SK-N-SH treated with all-trans-retinoic acid at 6 μM for 48 hours (cell line): ENCODE measurements at regions not wholly inside any gene's neighbourhood (a gene's known extent, or its start where the extent isn't known, plus 50 kb on each side); places are given as distances from the start of the nearest gene placed in this dataset.

Experiments used
- ATAC-seq: fragments of 200-7000 bp; cut with Tn5 transposase; 3 replicates; pipeline ENCODE4 v1.9.1; 2020; ENCODE audit warnings: mild to moderate bottlenecking, moderate library complexity
- ARNTL ChIP-seq: fragments of 450-650 bp; formaldehyde crosslinking; IDR thresholded peaks from 2 replicates; pipeline ENCODE4 v1.5.0; 2020; ENCODE audit warnings: low read depth, mild to moderate bottlenecking, moderate library complexity, borderline replicate concordance
- BACH2 ChIP-seq: fragments of 250-450 bp; sonication (Bioruptor Pico); IDR thresholded peaks from 2 replicates; pipeline ENCODE4 v1.9.0; 2021; ENCODE audit warnings: mild to moderate bottlenecking, borderline replicate concordance
- CREB5 ChIP-seq: fragments of 250-450 bp; sonication (Bioruptor Pico); IDR thresholded peaks from 2 replicates; pipeline ENCODE4 v1.5.1; 2020; ENCODE audit warnings: low read depth, mild to moderate bottlenecking, moderate library complexity
- CSDC2 ChIP-seq: fragments of 250-450 bp; sonication (Bioruptor Pico); IDR thresholded peaks from 2 replicates; pipeline ENCODE4 v1.5.0; 2020; ENCODE audit warnings: mild to moderate bottlenecking, moderate library complexity
- CSRNP3 ChIP-seq: fragments of 250-450 bp; sonication (Bioruptor Pico); IDR thresholded peaks from 2 replicates; pipeline ENCODE4 v1.5.1; 2021; ENCODE audit warnings: mild to moderate bottlenecking, moderate library complexity
- ESRRG ChIP-seq: fragments of 250-450 bp; sonication (Bioruptor Pico); IDR thresholded peaks from 2 replicates; pipeline ENCODE4 v1.6.1; 2021; ENCODE audit warnings: mild to moderate bottlenecking
- GLIS3 ChIP-seq: fragments of 250-450 bp; sonication (Bioruptor Pico); IDR thresholded peaks from 2 replicates; pipeline ENCODE4 v1.5.0; 2020; ENCODE audit warnings: mild to moderate bottlenecking, moderate library complexity
- OSR1 ChIP-seq: fragments of 250-450 bp; sonication (Bioruptor Pico); IDR thresholded peaks from 2 replicates; pipeline ENCODE4 v1.8.0; 2022; ENCODE audit warnings: moderate library complexity, mild to moderate bottlenecking, inconsistent platforms
- PATZ1 ChIP-seq: fragments of 250-450 bp; sonication (Bioruptor Pico); IDR thresholded peaks from 2 replicates; pipeline ENCODE4 v1.8.0; 2020; ENCODE audit warnings: mild to moderate bottlenecking, moderate library complexity, borderline replicate concordance
- POU6F1 ChIP-seq: fragments of 250-450 bp; sonication (Bioruptor Pico); IDR thresholded peaks from 2 replicates; pipeline ENCODE4 v1.8.0; 2021; ENCODE audit warnings: low read depth, mild to moderate bottlenecking, moderate library complexity, borderline replicate concordance
- RARB ChIP-seq: fragments of 250-450 bp; sonication (Bioruptor Pico); IDR thresholded peaks from 2 replicates; pipeline ENCODE4 v1.8.0; 2021; ENCODE audit warnings: mild to moderate bottlenecking, moderate library complexity
- TCF4 ChIP-seq: fragments of 250-450 bp; sonication (Bioruptor Pico); IDR thresholded peaks from 2 replicates; pipeline ENCODE4 v1.8.0; 2021; ENCODE audit warnings: mild to moderate bottlenecking, moderate library complexity, borderline replicate concordance
- TOX ChIP-seq: fragments of 250-450 bp; sonication (Bioruptor Pico); IDR thresholded peaks from 2 replicates; pipeline ENCODE4 v1.8.0; 2021; ENCODE audit warnings: mild to moderate bottlenecking, moderate library complexity, borderline replicate concordance
- TSHZ2 ChIP-seq: fragments of 250-450 bp; sonication (Bioruptor Pico); IDR thresholded peaks from 2 replicates; pipeline ENCODE4 v1.5.0; 2020; ENCODE audit warnings: mild to moderate bottlenecking, moderate library complexity
- ZC3H10 ChIP-seq: fragments of 250-450 bp; sonication (Bioruptor Pico); IDR thresholded peaks from 2 replicates; pipeline ENCODE4 v1.5.1; 2021; ENCODE audit warnings: mild to moderate bottlenecking, moderate library complexity
- ZFP3 ChIP-seq: fragments of 250-450 bp; sonication (Bioruptor Pico); IDR thresholded peaks from 2 replicates; pipeline ENCODE4 v1.5.0; 2020; ENCODE audit warnings: mild to moderate bottlenecking, moderate library complexity
- ZFP30 ChIP-seq: fragments of 450-650 bp; formaldehyde crosslinking; IDR thresholded peaks from 2 replicates; pipeline ENCODE4 v1.5.0; 2022; ENCODE audit warnings: mild to moderate bottlenecking, moderate library complexity
- ZNF565 ChIP-seq: fragments of 450-650 bp; formaldehyde crosslinking; conservative IDR thresholded peaks from 2 replicates; pipeline ENCODE4 v1.5.0; 2020; ENCODE audit warnings: low read depth, mild to moderate bottlenecking, moderate library complexity
- ZNF70 ChIP-seq: fragments of 450-650 bp; formaldehyde crosslinking; IDR thresholded peaks from 2 replicates; pipeline ENCODE4 v1.5.0; 2020; ENCODE audit warnings: mild to moderate bottlenecking, moderate library complexity
- ZNF8 ChIP-seq: fragments of 450-650 bp; formaldehyde crosslinking; IDR thresholded peaks from 2 replicates; pipeline ENCODE4 v1.5.0; 2020; ENCODE audit warnings: mild to moderate bottlenecking, moderate library complexity

- no peak for ATAC-seq
- TF ChIP-seq POU6F1 (CRISPR knock-in tag), result no peak
These were observed 91.9 kb upstream of the RESF1 start for GRCh38 chr12:31867292-31867691.

GRCh38 chr12:31866523-31866922, 92.7 kb upstream of the RESF1 start:
- no peak for ATAC-seq
- TF ChIP-seq TCF4, result no peak
- TF ChIP-seq GLIS3 (CRISPR knock-in tag), result no peak
- TF ChIP-seq ESRRG (CRISPR knock-in tag), result no peak
- no peak for TF ChIP-seq POU6F1 (CRISPR knock-in tag)
- no peak for TF ChIP-seq CSDC2 (CRISPR knock-in tag)
- TF ChIP-seq CREB5 (CRISPR knock-in tag), result no peak
- TF ChIP-seq ZNF8 (CRISPR knock-in tag), result no peak
- TF ChIP-seq RARB (CRISPR knock-in tag), result no peak
- no peak for TF ChIP-seq ZFP3 (CRISPR knock-in tag)

- no peak for TF ChIP-seq RARB (CRISPR knock-in tag)
- TF ChIP-seq ZFP30 (CRISPR knock-in tag), result no peak
- TF ChIP-seq TCF4, result no peak
- no peak for TF ChIP-seq ZC3H10 (CRISPR knock-in tag)
- no peak for TF ChIP-seq ZNF565 (CRISPR knock-in tag)
- no peak for TF ChIP-seq ZNF70 (CRISPR knock-in tag)
- TF ChIP-seq CREB5 (CRISPR knock-in tag), result no peak
- no peak for TF ChIP-seq BACH2 (CRISPR knock-in tag)
- TF ChIP-seq ZFP3 (CRISPR knock-in tag), result no peak
- TF ChIP-seq OSR1, result no peak
- TF ChIP-seq TSHZ2 (CRISPR knock-in tag), result no peak
- no peak for TF ChIP-seq CSRNP3 (CRISPR knock-in tag)
- no peak for TF ChIP-seq POU6F1 (CRISPR knock-in tag)
- no peak for TF ChIP-seq TOX (CRISPR knock-in tag)
- TF ChIP-seq ARNTL (CRISPR knock-in tag), result no peak
- TF ChIP-seq PATZ1 (CRISPR knock-in tag), result no peak
- TF ChIP-seq GLIS3 (CRISPR knock-in tag), result no peak
- ATAC-seq, result no peak
These were observed 94.2 kb upstream of the RESF1 start for GRCh38 chr12:31865023-31865422.
